Activated T-cell treated with anti-CD3 and anti-CD28 coated beads, Interleukin-2, amount 50 U/mL, for 48 hours (primary cell): ENCODE measurements at regions not wholly inside any gene's neighbourhood (a gene's known extent, or its start where the extent isn't known, plus 50 kb on each side); places are given as distances from the start of the nearest gene placed in this dataset.
"Not testable (repeated sequence)": the region's sequence is repeated elsewhere in the genome, so short reads cannot be mapped to it uniquely, and the experiment has no call there.

Experiments
- DNase-seq, 2 experiments: peaks; one replicate each; pipeline ENCODE4 v3.0.0-alpha.2; 2020

DNA sequence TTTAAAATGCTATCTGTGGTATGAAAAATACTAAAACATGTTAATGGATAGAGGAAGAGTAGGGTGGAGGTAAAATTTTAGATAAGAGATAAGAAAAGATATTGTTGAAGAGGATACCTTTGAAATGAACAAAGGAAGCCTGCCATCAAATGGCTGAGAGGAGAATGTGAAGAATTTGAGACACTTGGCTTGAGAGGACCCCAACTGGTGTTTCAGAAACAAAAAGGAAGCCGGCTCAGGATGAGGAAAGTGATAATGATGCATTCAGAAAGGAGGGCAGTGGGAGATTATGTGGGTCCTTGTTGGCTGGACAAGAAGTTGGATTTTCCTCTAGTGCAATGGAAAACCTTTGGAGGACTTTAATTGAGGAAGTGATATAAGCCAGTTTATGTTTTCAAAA lies 264.4 kb downstream of the DUSP6 start:
- DNase-seq, result no peak

DNA sequence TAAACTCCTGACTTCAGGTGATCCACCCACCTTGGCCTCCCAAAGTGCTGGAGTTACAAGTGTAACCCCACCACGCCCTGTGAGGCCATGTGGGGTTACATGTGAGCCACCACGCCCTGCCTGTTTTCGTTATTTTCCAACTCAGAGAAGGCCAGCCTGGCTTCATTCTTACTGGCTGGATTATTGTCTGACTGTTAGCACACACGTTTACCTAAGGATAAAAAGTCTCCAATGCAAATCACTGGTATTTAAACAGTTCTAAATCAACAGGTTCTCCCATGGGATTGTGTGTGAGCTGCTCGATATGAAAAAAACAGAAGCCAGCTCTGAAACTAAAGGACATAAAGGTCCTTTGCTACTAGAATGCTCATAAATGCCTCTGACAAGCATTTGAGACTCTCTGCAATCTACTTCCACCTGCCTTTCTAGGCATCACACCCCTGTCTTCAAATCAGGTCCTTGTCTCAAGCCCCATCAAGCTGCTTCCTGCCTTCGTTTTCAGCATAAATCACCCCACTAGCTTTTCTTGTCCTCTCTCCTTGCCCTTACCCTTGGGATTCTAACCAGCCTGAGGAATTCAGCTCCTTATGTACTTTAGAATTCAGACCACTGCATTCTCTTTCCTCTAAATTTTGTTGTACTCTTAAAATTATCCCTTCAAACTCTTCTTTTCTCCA lies 265.0 kb downstream of the DUSP6 start:
- no peak for DNase-seq

DNA sequence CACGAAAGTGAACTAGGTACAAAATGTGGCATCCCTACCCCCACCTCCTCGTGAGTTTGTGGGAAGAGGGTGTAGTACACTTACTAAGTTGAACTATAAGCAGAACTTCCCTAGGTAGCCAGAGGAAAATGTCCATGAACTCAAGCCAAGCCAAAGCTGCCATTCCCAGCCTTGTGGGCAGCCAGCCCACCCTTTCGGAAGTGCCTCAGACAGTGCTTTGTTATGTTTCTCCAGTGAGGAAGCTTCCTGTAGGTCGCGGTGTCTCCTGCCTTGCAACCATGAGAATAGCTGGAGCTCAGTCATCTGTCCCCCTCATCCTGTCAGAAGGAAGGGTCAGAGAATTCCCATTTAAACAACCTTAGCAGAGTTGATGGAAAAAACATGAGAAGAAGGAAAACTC lies 266.9 kb downstream of the DUSP6 start:
- DNase-seq, result no peak

DNA sequence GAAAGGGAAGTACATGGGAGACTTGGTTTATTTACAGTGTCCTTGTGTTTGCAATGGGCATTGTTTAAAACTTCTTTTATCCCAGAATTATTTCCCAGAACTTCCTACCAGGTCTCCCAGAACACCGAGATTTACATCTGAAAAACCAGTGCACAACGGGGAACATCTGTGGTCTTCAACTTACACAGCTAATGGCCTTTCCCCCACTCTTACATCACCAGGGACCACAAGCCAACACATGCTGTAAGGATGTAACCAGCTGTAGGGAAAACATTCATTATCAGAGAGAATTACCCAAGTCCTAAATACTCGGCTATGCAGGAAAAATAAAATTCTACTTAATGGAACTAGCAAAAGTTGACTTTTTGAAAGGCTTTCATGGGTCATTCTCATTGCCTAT lies 267.6 kb downstream of the DUSP6 start:
- no peak for DNase-seq

DNA sequence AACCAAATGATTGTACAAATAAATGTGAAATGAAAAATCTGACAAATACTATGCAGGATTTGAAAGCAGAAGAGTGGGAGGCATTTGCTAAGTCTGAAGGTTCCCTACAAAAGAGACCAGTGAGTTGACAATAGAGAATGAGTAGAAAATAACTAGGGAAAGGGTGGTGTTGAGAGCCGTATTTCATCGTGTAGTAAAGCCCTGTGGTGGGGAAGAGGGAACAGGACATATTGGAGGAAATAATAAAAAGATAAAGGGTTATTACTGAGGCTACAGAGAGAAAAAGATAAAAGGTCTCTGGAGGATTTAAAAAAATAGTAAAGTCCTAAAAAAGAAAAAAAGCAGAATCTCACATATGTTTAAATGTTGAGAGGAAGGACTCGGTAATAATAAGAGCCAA lies 268.8 kb downstream of the DUSP6 start:
- no peak for DNase-seq

DNA sequence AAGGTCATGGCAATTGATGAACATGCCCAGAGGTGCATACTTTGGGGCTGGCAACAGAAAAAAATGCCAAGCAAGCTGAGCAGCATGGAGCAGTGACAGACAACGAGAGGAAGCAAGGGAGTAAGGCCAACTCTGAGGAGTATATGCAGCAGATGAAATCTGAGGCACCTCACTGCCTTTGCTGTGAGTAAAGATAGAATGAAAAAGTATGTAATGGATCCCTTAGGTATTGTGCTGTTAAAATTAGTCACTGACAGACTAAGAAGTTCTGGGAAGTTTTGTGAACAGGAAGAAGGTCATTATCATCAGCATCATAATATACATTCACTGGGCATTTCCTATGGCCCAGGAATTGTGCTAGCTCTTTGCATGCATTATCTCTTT lies 269.9 kb downstream of the DUSP6 start:
- no peak for DNase-seq

DNA sequence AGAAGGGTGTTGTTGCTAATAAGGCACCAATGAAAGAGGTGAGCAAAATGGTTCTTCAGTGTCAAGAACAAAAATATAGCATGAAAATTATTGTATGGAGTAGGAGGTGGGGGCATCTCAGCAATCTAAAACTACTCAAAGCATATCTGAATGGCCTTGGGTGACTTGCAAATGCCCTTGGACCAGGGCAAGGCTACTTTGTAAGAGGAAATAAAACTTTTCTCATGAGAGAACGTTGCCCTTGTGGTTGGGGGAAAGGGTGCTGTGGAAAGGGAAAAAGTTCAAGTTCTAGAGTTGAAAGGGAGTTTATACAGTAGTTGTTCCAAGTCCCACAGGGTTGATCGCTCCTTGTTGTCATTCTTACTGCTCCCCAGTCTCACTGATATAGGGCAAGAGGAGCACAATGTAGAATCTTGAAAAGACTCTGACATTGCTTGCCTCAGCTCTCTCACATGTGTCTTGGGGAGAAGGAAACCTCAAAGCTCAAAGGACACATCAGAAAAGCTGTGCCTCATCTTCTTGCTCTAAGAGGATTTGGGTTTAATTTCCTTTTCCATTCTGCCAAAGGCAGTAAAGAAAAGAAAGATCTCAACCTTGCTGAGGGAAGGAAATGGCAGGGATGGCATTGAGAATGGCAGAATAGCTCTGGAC lies 270.5 kb downstream of the DUSP6 start:
- DNase-seq, result no peak

DNA sequence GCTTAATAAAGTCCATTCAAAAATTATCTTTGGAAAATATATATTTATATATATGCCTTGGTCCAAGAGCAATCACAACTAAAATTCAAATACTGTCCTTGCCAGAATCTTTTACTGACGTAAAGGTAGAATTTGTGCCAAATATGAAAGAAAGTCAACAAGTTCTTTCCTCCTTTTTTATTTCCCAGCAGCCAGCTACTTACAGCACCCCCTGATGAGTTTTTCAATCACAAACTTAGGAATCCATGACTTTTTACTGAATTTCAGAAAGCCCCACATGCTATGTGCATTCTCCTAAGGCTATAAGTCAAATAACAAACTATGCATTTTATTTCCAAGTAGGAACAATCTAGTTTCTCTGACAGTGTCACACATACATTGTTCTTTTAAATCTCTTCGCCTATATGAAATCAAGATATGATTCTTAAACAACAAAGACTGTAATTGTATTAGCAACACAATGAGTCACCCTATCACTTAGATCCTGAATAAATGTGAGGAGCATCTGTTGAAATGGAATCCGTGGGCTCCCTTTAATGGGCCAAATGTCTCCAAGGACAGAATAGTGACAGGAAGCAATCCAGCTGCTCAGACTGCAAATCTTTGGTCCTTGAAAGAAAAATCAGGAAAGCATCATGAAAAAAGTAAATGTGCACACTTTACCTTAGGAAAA lies 271.4 kb downstream of the DUSP6 start:
- DNase-seq, result no peak

DNA sequence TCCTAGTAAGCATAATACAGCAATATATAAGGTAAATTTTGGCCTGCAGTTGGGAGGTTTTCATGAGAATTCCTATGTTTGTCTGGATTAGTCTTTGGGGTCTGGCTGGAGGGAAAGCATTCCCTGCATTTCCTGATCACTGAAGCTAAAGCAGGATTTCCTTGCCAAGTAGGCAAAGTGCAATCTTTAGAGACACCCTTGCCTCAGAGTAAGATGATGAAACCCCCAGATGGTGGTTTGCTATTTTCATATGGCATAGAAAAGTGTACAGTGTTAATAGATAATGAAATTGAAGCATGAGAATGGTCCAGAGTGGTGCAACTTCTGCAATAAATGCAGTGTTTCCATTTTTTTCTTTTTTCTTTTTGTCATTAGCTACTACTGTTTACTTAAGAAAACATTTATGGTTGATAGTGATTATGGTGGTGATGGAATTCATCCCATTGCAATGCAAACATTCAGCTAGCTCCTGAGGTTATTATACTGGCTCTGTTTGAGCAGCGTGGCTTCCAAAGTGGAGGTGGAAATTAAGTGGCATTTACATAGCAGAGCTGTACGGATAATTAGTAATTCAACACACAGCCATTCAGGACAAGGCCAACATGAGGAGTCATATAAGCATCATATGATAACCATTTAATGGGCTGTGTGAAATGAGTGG lies 276.3 kb downstream of the DUSP6 start:
- no peak for DNase-seq

DNA sequence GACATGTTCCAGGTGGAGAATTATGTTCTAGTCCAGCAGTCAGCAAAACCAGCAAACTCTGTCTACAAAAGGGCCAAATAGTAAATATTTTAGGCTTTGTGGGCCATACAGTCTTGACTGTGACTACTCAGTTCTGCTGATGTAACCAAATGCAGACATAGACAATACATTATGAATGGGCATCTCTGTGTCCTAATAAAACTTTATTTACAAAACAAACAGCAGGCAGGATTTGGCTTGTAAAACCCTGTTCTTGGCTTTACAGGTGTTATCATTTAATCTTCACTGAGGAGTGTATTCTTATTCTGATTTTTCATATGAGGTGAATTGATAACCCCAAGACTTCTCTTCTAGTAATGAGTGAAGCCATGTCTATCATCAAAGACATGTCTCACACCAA lies 278.6 kb downstream of the DUSP6 start:
- DNase-seq, result no peak

DNA sequence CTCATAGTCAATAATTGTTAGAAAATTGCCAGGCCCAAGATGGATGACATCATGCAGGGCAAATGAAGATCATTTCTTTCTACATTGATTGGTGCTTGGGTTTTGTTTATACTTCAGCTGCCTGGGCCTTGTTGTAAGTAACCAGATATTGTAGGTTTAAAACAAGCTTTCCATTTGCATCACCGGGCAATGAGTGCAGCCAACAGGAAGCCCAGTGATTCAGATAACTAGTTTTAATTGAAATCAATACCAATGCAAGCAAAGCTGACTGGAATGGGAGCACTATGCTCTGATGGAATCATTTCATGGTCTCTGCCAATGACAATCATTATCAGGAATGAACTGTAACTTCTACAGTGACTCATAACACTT lies 279.3 kb downstream of the DUSP6 start:
- no peak for DNase-seq

DNA sequence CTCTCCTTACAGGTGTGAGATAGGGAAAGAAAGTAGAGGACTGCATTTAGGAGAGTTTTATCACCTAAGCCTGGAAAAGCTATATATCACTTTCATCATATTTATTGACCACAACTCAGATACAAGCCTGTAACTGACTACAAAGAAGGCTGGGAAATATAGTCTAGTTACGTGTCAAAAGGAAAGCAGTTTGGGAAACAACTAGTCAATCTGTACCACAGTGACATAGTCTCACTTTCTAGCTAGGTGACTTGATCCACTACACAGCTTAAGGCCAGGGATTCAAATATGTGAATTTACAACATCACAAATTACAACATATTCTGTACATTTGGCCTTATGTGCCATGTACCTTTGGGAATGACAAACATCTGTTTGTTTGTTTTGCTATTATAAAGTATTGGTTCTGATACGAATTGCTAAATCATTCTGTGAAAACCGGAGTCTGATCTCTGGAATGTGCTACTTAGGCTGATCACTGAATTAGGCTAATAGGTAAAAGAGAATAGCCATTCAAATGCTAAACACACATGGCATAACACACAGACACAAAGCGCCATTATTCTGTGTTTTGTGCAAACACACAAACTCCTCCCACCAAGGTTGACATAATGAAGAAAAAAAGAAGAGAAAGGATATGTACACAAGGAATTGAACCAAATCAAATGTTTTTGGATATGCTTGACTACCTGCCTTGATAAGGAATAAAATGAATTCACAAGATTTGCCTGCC lies 279.8 kb downstream of the DUSP6 start:
- no peak for DNase-seq

DNA sequence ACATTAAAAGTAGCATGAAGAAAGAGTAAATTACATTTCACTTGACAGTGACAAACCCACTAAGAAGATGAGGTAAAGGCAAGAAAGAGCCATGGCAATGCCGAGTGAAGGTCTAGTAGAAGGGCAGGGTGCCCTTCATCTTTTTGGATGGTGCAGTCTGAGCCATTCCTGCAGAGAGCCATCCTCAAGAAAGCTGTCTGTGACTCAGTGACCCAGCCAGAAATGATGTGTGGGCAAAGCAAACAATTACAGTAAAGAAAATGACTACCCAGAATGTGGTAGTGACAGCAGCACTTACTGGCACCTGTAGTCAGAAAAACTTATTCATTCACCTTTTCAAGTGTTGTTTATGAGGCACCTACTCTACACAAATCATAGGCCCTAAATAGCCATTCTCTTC lies 281.7 kb downstream of the DUSP6 start:
- peak in 1 of 2 experiments; percentile 61 for DNase-seq

DNA sequence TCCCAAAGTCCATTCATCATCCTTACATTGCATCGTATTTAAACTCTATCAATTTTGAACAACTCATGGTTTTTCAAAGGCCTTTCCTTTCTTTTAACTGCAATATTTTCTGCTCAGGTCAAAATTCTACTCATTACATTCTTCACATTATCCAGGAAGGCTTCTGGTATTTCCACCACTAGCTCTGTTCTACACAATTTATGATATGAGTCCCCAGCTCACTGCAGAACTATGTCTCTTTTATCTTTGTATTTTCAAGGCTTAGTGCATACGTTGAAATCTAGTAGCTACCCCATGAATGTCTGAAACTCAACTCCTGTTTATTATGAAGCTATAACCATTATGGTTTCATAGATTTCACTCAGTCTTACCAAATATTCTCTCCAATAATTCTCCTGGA lies 282.9 kb downstream of the DUSP6 start:
- DNase-seq, result no peak

DNA sequence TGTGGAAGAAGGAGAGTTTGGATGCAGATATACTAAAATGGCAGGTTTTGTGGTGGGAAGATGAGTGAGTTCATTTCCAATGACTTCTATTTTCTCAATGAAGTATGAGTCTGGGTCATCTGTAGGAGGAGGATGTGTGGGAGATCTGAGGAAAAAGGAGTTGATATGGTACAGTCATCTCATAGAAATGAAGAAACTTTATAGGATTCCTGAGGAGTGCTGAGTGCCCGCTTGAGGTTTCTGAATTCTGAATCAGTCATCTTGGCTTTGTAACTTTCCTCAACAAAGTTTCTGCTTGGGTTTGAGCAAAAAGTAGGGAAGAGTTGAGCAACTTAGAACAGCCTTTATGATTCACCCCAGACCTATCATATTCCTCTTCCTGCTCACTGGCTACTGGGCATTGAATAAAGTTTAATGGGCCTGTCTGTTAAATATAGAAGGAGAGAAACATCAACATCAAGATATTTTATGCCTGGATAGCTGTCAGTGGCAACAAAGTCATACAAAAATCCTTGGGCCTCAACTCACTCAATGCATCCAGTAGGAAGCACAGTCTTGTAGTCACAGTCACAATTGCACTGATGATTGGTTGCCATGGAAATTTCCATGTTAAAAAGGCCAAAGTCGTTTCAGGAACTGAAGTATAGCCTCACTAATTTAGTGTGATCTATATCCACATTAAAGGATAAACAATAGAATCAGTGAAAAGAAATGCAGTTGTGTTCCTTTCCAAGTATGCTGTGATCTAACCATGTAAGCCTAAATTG lies 284.7 kb downstream of the DUSP6 start:
- DNase-seq, result no peak

DNA sequence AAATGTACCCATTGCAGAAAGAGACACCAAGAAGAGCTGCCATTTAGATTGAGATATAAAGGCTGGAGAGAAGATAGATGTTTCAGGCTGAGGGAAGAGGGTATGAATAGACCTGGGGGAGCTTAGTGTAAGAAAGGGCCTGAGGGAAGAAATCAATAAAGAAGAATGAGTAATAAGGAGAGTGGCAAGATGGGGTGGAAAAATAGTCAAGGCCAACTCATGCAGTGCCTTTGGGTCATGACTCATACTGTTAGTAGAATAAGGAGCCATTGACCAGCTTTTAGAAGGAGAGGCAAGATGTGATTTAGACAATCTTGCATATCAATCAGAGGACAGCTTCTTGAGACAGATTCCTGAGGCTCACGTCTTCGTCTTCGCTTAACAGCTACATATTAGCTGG lies 287.5 kb downstream of the DUSP6 start:
- DNase-seq, result peak in 1 of 2 experiments; percentile 25

DNA sequence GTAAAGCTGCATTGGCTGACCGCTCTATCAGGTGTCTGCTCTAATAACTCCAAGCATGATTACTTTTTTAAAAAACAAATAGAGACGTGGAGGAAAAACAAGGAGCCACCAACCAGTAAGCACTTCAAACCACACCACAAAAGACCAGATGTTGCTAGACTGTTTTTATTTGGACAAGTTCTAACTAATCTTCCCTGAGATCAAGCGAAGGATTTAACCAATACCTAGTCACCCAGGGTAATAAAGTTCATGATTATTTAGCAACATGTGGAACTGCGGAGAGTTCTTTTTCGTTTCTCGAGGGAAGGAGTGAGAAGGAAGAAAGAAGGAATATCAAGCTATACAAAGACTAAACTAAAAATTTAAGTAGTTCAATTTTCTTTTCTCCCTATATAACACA lies 288.1 kb downstream of the DUSP6 start:
- no peak for DNase-seq

DNA sequence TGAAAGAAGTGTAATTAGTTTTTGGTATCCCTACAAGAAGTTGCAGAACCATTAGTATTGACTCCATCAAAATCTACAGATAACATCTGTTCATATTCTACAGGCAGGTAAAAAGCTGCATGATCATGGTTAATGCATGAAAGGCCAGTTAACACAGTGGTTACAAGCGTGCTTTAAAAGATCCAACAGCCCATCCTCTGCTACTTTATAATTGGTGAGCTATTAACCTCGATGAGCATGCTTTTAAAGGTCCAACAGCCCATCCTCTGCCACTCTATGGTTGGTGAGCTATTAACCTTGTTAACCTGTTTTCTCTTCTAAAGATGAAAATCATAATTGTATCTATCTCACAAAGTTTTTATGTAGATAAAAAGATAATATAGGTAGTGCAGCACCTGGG lies 289.3 kb downstream of the DUSP6 start:
- DNase-seq, result no peak

DNA sequence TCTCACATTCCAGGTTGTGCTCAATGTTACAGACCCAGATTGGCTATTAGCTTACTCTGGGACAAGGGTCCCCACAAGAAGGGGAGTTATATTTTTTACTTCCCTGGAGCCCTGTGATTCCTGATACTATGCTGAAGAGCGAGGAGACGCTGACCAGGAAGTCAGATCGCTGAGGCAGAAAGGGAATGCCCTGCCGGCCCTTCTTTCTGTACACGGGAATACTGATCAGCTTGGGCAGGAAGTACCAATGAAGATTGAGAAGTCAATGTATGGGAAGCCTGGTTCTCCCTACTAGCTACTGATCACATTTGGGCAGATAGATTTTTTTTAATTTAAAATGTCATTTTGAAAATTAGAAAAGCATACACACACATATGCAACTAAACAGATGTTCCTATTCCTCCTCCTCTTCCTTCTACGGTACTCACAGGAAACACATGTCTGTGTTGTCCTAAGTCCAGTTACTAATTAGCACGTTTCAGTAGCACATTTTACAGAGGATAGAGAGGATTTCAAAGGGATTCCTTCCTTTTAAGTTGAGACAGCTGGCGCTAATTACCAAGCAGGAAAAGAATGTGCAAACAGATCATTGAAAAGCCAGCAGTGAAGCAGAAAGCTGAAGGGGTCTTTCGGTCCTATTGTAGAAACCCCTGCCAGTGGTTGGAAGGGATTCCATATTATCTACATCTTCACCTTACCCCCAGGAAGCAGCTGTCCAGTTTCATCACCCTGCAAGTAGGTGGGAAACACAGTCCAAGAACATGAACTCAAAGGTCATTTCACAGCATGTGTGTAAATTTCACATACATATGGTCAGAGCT lies 292.4 kb downstream of the DUSP6 start:
- DNase-seq, result no peak

DNA sequence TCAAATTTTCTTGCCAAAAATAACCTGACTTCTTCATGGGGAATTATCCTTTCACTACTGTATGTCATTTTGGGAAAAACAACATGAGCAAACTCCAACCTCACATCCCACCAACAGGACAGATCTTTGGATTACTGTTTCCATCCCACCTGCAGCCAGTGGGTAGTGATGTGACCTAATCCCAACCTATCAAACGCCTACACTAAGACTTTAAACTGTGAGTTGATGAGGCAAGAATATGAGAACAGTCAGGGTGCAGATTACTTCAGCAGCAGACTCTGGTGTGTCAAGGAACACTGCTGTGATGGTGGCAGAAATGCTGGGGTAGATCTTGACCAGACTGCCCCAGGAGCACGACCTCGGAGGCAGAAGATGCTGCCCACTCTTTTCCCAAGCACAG lies 293.2 kb downstream of the DUSP6 start:
- DNase-seq, result no peak

DNA sequence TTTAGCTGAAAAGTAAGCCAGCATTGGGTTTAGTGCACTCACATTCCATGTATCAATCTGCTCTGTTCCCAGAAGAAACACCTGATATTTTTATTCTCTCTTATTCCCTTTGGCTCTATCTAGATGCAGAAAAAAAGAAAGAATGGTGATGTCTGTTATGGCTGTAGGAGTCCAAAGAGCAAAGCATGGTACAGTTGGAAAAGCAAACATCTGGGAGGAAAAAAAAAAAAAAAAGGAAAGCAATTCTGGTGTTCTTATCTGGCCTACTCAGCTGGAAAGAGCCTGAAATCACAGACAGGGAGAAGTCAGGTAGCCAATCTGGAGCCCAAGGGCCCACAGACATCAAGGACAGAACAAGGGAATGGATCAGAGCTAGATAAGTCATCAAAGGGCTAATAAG lies 293.9 kb downstream of the DUSP6 start:
- no peak for DNase-seq

DNA sequence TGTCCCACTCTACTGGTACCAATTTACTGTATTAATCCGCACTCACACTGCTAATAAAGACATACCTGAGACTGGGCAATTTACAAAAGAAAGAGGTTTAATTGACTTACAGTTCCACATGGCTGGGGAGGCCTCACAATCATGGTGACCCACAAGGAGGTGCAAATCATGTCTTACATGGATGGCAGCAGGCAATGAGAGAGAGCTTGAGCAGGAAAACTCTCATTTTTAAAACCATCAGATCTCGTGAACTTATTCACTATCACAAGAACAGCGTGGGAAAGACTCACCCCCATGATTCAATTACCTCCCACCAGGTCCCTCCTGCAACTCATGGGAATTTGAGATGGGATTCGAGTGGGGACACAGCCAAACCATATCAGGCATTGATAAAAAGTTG lies 298.5 kb downstream of the DUSP6 start:
- DNase-seq, result not testable (repeated sequence)
